ENCODE measurements at regions not wholly inside any gene's neighbourhood (a gene's known extent, or its start where the extent isn't known, plus 50 kb on each side); places are given as distances from the start of the nearest gene placed in this dataset.

GRCh38 chr3:10570196-10570946, 65.0 kb upstream of the ATP2B2 start:
- H3K4me3 ChIP-seq (replicated peaks; ENCODE audit: low read depth, low read length): no peak overlapping the region
- DNase-seq (ENCODE audit: extremely low read depth, low read depth): no peak
- TF ChIP-seq CTCF (IDR thresholded peaks at IDR 0.05; ENCODE audit: low read depth, low read length, missing control alignments): no peak

- TF ChIP-seq CTCF (IDR thresholded peaks at IDR 0.05; ENCODE audit: low read depth, low read length, missing control alignments): no peak
- no peak overlapping the region for H3K4me3 ChIP-seq (replicated peaks; ENCODE audit: low read depth, low read length)
- no peak for DNase-seq (ENCODE audit: extremely low read depth, low read depth)
Observed at GRCh38 chr3:10574101-10574620, 68.8 kb upstream of the ATP2B2 start.

- no peak for TF ChIP-seq CTCF (IDR thresholded peaks at IDR 0.05; ENCODE audit: low read depth, low read length, missing control alignments)
- no peak overlapping the region for H3K4me3 ChIP-seq (replicated peaks; ENCODE audit: low read depth, low read length)
- DNase-seq (ENCODE audit: extremely low read depth, low read depth): no peak
Observed at GRCh38 chr3:10575601-10576160, 70.3 kb upstream of the ATP2B2 start.

- H3K4me3 ChIP-seq (replicated peaks; ENCODE audit: low read depth, low read length): no peak overlapping the region
- DNase-seq (ENCODE audit: extremely low read depth, low read depth): no peak
Observed at GRCh38 chr3:10577486-10577885, 72.1 kb upstream of the ATP2B2 start.

GRCh38 chr3:10580426-10580825, 75.0 kb upstream of the ATP2B2 start:
- no peak for TF ChIP-seq CTCF (IDR thresholded peaks at IDR 0.05; ENCODE audit: low read depth, low read length, missing control alignments)
- no peak overlapping the region for H3K4me3 ChIP-seq (replicated peaks; ENCODE audit: low read depth, low read length)
- no peak for DNase-seq (ENCODE audit: extremely low read depth, low read depth)

More at GRCh38 chr3:10577486-10577885, 72.1 kb upstream of the ATP2B2 start:
- TF ChIP-seq CTCF (IDR thresholded peaks at IDR 0.05; ENCODE audit: low read depth, low read length, missing control alignments): no peak

- DNase-seq (ENCODE audit: extremely low read depth, low read depth): no peak
- no peak for TF ChIP-seq CTCF (IDR thresholded peaks at IDR 0.05; ENCODE audit: low read depth, low read length, missing control alignments)
- H3K4me3 ChIP-seq (replicated peaks; ENCODE audit: low read depth, low read length): no peak overlapping the region
Observed at GRCh38 chr3:10581251-10581650, 75.9 kb upstream of the ATP2B2 start.

Measured in HFF-Myc (cell line).